ENCODE measurements at regions not wholly inside any gene's neighbourhood (a gene's known extent, or its start where the extent isn't known, plus 50 kb on each side); places are given as distances from the start of the nearest gene placed in this dataset.

GRCh38 chr6:167581637-167582036 is 245.1 kb upstream of the AFDN start:
- no peak for TF ChIP-seq CTCF (IDR thresholded peaks at IDR 0.05; ENCODE audit: partially characterized antibody, unreplicated experiment)
- H3K4me3 Mint-ChIP-seq (ENCODE audit: unreplicated experiment): no peak overlapping the region
- no peak for DNase-seq
- H3K9me3 Mint-ChIP-seq (ENCODE audit: unreplicated experiment): peaks cover 17% of the 10 kb centered on the region
- peaks cover 24% of the 10 kb centered on the region for H3K36me3 Mint-ChIP-seq (ENCODE audit: unreplicated experiment)
- no peak overlapping the region for H3K27ac Mint-ChIP-seq (ENCODE audit: unreplicated experiment)
- H3K4me1 Mint-ChIP-seq (ENCODE audit: low read depth, unreplicated experiment): peaks cover 11% of the 10 kb centered on the region
- H3K27me3 Mint-ChIP-seq (ENCODE audit: unreplicated experiment): peaks cover 10% of the 10 kb centered on the region

GRCh38 chr6:167583412-167583811 is 243.3 kb upstream of the AFDN start:
- Mint-ChIP-seq H3K9me3 (ENCODE audit: unreplicated experiment) (peaks cover 13% of the 10 kb centered on the region), H3K36me3 (ENCODE audit: unreplicated experiment) (peaks cover 25% of the 10 kb centered on the region), H3K27ac (ENCODE audit: unreplicated experiment) (no peak overlapping the region), H3K27me3 (ENCODE audit: unreplicated experiment) (peaks cover 2% of the 10 kb centered on the region), H3K4me1 (ENCODE audit: low read depth, unreplicated experiment) (peaks cover 3% of the 10 kb centered on the region), H3K4me3 (ENCODE audit: unreplicated experiment) (no peak overlapping the region)
- no peak for DNase-seq
- no peak for TF ChIP-seq CTCF (IDR thresholded peaks at IDR 0.05; ENCODE audit: partially characterized antibody, unreplicated experiment)

GRCh38 chr6:167588181-167588919 is 238.4 kb upstream of the AFDN start:
- H3K9me3 Mint-ChIP-seq (ENCODE audit: unreplicated experiment): peaks cover 7% of the 10 kb centered on the region
- H3K4me1 Mint-ChIP-seq (ENCODE audit: low read depth, unreplicated experiment): no peaks in the 10 kb centered on the region
- DNase-seq: no peak
- peaks cover 3% of the 10 kb centered on the region for H3K27me3 Mint-ChIP-seq (ENCODE audit: unreplicated experiment)
- H3K36me3 Mint-ChIP-seq (ENCODE audit: unreplicated experiment): peaks cover 28% of the 10 kb centered on the region
- no peak overlapping the region for H3K27ac Mint-ChIP-seq (ENCODE audit: unreplicated experiment)
- no peak for TF ChIP-seq CTCF (IDR thresholded peaks at IDR 0.05; ENCODE audit: partially characterized antibody, unreplicated experiment)
- H3K4me3 Mint-ChIP-seq (ENCODE audit: unreplicated experiment): no peak overlapping the region

- no peak for TF ChIP-seq CTCF (IDR thresholded peaks at IDR 0.05; ENCODE audit: partially characterized antibody, unreplicated experiment)
- peaks cover 28% of the 10 kb centered on the region for H3K36me3 Mint-ChIP-seq (ENCODE audit: unreplicated experiment)
- H3K9me3 Mint-ChIP-seq (ENCODE audit: unreplicated experiment): peaks cover 7% of the 10 kb centered on the region
- H3K27ac Mint-ChIP-seq (ENCODE audit: unreplicated experiment): no peak overlapping the region
- peaks cover 3% of the 10 kb centered on the region for H3K27me3 Mint-ChIP-seq (ENCODE audit: unreplicated experiment)
- H3K4me3 Mint-ChIP-seq (ENCODE audit: unreplicated experiment): no peak overlapping the region
- no peaks in the 10 kb centered on the region for H3K4me1 Mint-ChIP-seq (ENCODE audit: low read depth, unreplicated experiment)
- no peak for DNase-seq
These were observed 237.6 kb upstream of the AFDN start for GRCh38 chr6:167588920-167589614.

GRCh38 chr6:167589615-167589940 is 237.1 kb upstream of the AFDN start:
- Mint-ChIP-seq H3K4me1 (ENCODE audit: low read depth, unreplicated experiment) (no peaks in the 10 kb centered on the region), H3K9me3 (ENCODE audit: unreplicated experiment) (peaks cover 7% of the 10 kb centered on the region), H3K27ac (ENCODE audit: unreplicated experiment) (no peak overlapping the region), H3K27me3 (ENCODE audit: unreplicated experiment) (peaks cover 3% of the 10 kb centered on the region), H3K36me3 (ENCODE audit: unreplicated experiment) (peaks cover 28% of the 10 kb centered on the region), H3K4me3 (ENCODE audit: unreplicated experiment) (no peak overlapping the region)
- DNase-seq: no peak
- no peak for TF ChIP-seq CTCF (IDR thresholded peaks at IDR 0.05; ENCODE audit: partially characterized antibody, unreplicated experiment)

All from glutamatergic neuron (in vitro differentiated cells).